Mesothelial cell of epicardium (in vitro differentiated cells): ENCODE measurements at regions not wholly inside any gene's neighbourhood (a gene's known extent, or its start where the extent isn't known, plus 50 kb on each side); places are given as distances from the start of the nearest gene placed in this dataset.

Source experiments
- DNase-seq, 2 experiments: peaks; one replicate each; pipeline ENCODE4 v3.0.0; 2021; ENCODE audit warnings: low spot score in 2 of 2; ENCODE audit not compliant: unreplicated experiment in 2 of 2
- H3K27ac Mint-ChIP-seq: 2 replicates; pipeline ENCODE4 v1.8.0; 2021; ENCODE audit warnings: mixed read lengths
- H3K27me3 Mint-ChIP-seq: 2 replicates; pipeline ENCODE4 v1.8.0; 2021; ENCODE audit warnings: low read depth, mixed read lengths
- H3K36me3 Mint-ChIP-seq: 2 replicates; pipeline ENCODE4 v1.8.0; 2021; ENCODE audit warnings: mixed read lengths
- H3K4me1 Mint-ChIP-seq: 2 replicates; pipeline ENCODE4 v1.8.0; 2021; ENCODE audit warnings: mixed read lengths
- H3K4me3 Mint-ChIP-seq: 2 replicates; pipeline ENCODE4 v1.8.0; 2021; ENCODE audit warnings: mild to moderate bottlenecking, moderate library complexity, mixed read lengths
- H3K9me3 Mint-ChIP-seq: 2 replicates; pipeline ENCODE4 v1.8.0; 2021; ENCODE audit warnings: mixed read lengths
- TF ChIP-seq, protein P1 (sequence below): fragments of 200-600 bp; sonication (generic); IDR thresholded peaks from one replicate; pipeline ENCODE4 v1.5.0; 2021; ENCODE audit warnings: antibody characterized with exemption; ENCODE audit not compliant: unreplicated experiment

DNA sequence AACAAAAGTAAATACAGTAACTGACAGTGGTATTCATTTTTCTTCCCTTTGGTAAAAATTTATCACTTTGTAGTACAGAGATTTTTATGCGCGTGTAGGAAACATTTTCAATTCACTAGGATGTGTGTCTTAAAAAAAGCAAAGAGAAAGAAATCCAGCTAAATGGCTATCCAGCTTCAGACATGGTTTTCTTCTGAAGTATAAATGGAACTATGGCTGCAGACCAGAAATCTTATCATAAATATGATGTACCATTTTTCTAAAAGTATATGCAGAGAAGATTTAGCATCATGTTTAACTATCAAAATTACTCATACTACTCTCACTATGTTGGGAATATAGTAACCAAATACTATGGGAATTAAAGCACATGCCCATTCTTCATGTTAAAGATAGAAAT is 328.4 kb upstream of the SMIM30 start:
- H3K27ac Mint-ChIP-seq, result no peak overlapping the region
- TF ChIP-seq, protein P1, sequence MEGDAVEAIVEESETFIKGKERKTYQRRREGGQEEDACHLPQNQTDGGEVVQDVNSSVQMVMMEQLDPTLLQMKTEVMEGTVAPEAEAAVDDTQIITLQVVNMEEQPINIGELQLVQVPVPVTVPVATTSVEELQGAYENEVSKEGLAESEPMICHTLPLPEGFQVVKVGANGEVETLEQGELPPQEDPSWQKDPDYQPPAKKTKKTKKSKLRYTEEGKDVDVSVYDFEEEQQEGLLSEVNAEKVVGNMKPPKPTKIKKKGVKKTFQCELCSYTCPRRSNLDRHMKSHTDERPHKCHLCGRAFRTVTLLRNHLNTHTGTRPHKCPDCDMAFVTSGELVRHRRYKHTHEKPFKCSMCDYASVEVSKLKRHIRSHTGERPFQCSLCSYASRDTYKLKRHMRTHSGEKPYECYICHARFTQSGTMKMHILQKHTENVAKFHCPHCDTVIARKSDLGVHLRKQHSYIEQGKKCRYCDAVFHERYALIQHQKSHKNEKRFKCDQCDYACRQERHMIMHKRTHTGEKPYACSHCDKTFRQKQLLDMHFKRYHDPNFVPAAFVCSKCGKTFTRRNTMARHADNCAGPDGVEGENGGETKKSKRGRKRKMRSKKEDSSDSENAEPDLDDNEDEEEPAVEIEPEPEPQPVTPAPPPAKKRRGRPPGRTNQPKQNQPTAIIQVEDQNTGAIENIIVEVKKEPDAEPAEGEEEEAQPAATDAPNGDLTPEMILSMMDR, result no peak
- no peaks in the 10 kb centered on the region for H3K36me3 Mint-ChIP-seq
- H3K4me3 Mint-ChIP-seq, result no peak overlapping the region
- DNase-seq, result no peak
- no peaks in the 10 kb centered on the region for H3K27me3 Mint-ChIP-seq
- H3K4me1 Mint-ChIP-seq, result no peaks in the 10 kb centered on the region
- H3K9me3 Mint-ChIP-seq, result peaks cover 35% of the 10 kb centered on the region

DNA sequence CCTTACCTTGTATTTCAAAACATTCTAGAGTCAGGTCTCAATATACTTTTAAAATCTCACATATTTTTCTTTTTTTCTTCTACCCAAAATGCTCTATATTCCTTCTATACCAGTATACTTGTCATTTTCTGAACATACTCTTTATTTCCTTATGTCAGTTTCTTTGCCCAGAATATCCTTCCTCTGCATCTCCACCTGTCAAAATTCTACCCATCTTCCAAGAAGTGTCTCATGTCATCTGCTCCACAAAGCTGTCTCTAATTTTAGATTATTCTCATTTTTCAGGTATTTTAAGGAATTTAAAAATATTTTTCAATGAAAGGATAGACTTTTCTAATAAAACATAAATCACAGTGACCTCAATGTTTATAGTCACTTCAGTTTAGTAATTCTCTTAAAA is 328.0 kb upstream of the SMIM30 start:
- TF ChIP-seq, protein P1, result no peak

DNA sequence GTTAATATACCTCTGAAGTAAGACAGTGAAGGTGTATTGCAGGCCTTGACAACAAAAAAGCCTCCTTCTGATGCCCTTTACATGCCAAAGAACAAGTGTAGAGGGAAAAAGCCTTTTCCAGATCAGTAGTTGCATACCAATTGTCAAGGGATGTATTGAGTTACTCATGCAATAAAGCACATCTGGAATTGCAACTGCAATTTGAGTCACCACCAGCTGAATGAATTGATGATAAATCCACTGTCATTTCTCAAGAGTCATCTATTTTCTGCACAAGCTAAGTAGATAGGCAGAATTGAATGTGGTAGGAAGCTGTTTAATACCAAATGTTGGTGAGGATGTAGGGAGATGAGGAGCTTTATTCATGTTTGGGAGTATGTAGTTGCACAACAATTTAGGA is 325.9 kb upstream of the SMIM30 start:
- Mint-ChIP-seq H3K27ac (no peak overlapping the region), H3K4me3 (no peak overlapping the region), H3K27me3 (no peaks in the 10 kb centered on the region), H3K4me1 (no peaks in the 10 kb centered on the region), H3K36me3 (no peaks in the 10 kb centered on the region), H3K9me3 (peaks cover 53% of the 10 kb centered on the region)
- DNase-seq, result no peak
- TF ChIP-seq, protein P1, result no peak

More for the DNA sequence above, 328.0 kb upstream of the SMIM30 start:
- Mint-ChIP-seq H3K9me3 (peaks cover 39% of the 10 kb centered on the region), H3K36me3 (no peaks in the 10 kb centered on the region), H3K4me1 (no peaks in the 10 kb centered on the region), H3K27ac (no peak overlapping the region), H3K27me3 (no peaks in the 10 kb centered on the region), H3K4me3 (no peak overlapping the region)
- no peak for DNase-seq

DNA sequence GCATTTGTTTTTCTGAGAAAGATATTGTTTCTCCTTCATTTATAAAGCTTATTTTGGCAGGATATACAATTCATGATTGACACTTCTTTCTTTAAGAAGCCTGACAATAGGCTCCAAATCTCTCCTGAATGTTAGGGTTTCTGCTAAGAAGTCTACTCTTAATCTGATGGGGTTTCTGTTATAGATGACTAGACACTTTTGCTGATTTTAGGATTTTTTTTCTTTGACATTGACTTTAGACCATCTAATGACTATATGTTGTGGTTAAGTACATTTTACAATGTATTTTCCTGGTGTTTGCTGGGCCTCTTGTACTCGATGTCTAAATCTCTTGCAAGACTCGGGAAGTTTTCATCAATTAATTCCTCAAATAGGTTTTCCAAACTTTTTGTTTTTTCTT is 321.8 kb upstream of the SMIM30 start:
- no peaks in the 10 kb centered on the region for H3K27me3 Mint-ChIP-seq
- H3K27ac Mint-ChIP-seq, result no peak overlapping the region
- no peak for DNase-seq
- no peak overlapping the region for H3K4me3 Mint-ChIP-seq
- TF ChIP-seq, protein P1, result no peak
- H3K4me1 Mint-ChIP-seq, result no peaks in the 10 kb centered on the region
- H3K9me3 Mint-ChIP-seq, result peaks cover 75% of the 10 kb centered on the region
- no peaks in the 10 kb centered on the region for H3K36me3 Mint-ChIP-seq

DNA sequence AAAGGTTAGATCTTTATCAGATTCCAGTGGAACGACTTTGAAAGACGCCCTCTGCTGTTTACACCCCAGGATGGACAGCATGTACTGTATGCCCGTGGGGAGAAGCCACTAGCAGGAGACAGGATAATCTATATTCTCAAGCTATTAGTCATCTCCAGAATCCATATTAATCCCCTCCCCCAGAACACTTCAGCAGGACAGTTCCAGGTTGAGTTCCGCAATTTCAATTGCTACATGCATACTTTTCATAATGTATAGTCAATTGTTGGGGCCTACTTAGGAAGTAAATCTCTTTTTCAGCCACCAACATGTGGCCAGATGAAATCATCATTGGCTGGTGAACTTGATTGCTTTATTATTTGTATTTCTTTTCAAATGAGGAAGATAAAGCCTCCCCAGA is 313.1 kb upstream of the SMIM30 start:
- Mint-ChIP-seq H3K9me3 (peaks cover 16% of the 10 kb centered on the region), H3K27me3 (no peaks in the 10 kb centered on the region), H3K4me1 (peaks cover 9% of the 10 kb centered on the region), H3K36me3 (no peaks in the 10 kb centered on the region), H3K4me3 (no peak overlapping the region), H3K27ac (no peak overlapping the region)
- DNase-seq, result no peak
- TF ChIP-seq, protein P1, result no peak

DNA sequence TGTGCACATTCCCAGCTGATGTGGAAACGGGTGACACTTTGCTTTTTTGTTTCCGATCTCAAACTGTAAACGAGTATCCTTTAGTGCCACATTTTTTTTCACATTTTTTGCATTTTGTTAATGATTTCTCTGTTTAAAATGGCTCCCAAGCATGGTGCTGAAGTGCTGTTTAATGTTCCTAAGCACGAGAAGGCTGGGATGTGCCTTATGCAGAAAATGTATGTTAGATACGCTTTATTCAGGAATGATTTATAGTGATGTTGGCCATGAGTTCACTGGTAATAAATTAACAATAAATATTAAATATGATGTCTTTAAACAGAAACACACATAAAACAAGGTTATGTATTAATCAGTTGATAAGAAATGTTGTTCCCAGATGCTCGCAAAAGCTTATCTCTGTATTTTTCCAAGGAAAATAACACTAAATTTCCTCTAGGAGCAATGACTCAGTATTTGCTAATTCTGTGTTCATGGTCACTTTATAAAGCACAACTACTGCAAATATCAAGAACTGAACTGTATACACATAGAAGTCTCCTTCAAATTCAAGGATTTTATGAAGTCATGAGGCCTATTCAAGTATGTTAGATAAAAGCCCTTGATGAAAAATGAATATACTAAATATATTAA is 305.9 kb upstream of the SMIM30 start:
- TF ChIP-seq, protein P1, result no peak
- peaks cover 2% of the 10 kb centered on the region for H3K27me3 Mint-ChIP-seq
- peaks cover 13% of the 10 kb centered on the region for H3K4me1 Mint-ChIP-seq
- no peak for DNase-seq
- no peak overlapping the region for H3K4me3 Mint-ChIP-seq
- H3K9me3 Mint-ChIP-seq, result no peaks in the 10 kb centered on the region
- H3K27ac Mint-ChIP-seq, result no peak overlapping the region
- H3K36me3 Mint-ChIP-seq, result no peaks in the 10 kb centered on the region
